Rectal smooth muscle tissue (tissue), 1 donor: ENCODE measurements at regions not wholly inside any gene's neighbourhood (a gene's known extent, or its start where the extent isn't known, plus 50 kb on each side); places are given as distances from the start of the nearest gene placed in this dataset.

Experiments used
- H3K27ac ChIP-seq: one replicate; pipeline ENCODE4 v1.7.0; 2013; ENCODE audit warnings: low read depth, low read length, inconsistent platforms
- H3K27me3 ChIP-seq: one replicate; pipeline ENCODE4 v1.7.0; 2013; ENCODE audit warnings: low read length; ENCODE audit not compliant: control insufficient read depth, insufficient read depth
- H3K36me3 ChIP-seq: one replicate; pipeline ENCODE4 v1.7.0; 2013; ENCODE audit warnings: low read length; ENCODE audit not compliant: control insufficient read depth, insufficient read depth
- H3K4me1 ChIP-seq: one replicate; pipeline ENCODE4 v1.7.0; 2013; ENCODE audit warnings: low read length; ENCODE audit not compliant: control insufficient read depth, insufficient read depth
- H3K4me3 ChIP-seq: one replicate; pipeline ENCODE4 v1.7.0; 2013; ENCODE audit warnings: low read length
- H3K9ac ChIP-seq: one replicate; pipeline ENCODE4 v1.7.0; 2013; ENCODE audit warnings: low read length

DNA sequence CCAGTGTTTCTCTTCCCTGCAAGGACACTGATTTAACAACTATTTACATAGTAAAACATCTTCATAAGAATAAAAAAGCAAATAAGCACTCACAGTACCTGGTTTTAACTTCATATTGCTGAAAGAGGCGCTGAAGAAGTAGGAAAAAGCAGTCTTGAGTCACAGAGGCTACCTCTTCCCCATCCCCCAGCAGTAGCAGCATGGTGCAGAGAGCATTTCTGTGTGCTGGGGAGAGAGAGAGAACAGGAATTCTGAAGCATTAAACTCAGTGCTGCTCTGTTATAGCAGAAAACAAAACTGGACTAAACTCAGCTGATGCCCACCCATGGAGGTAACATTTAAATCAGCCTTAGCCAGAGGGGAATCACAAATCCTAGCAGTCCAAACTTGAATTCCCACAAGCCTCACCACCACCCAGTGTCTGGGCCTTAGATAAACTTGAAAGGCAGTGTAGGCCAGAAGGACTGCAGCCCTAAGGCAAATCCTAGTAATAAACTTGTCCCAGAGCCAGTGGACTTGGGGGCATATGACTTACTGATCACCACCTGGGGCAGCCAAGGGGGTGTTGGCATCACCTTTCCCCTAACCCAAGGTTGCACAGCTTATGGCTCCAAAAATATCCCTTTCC, 321.8 kb upstream of the CWC22 start:
- Histone ChIP-seq H3K9ac (no peak overlapping the region), H3K4me3 (no peak overlapping the region), H3K36me3 (no peaks in the 10 kb centered on the region), H3K4me1 (no peaks in the 10 kb centered on the region), H3K27ac (no peak overlapping the region), H3K27me3 (no peaks in the 10 kb centered on the region)

DNA sequence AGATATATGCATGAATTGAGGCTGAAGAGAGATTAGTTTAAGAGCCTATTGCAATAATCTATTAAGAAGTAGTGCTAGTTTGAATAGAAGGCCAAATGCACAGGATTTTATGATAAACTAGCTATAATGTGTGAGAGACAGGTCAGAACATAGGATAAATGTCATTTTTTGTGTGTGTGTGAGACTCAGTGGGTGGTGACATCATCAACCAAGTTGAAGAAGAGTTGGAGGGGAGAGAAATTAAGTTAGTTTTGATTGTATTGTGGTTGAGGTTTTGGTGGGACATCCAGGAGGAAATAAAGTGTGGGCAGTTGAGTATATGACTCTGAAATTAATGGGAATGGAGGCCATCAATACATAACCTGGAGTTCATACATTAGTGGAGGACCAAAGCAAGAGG, 320.1 kb upstream of the CWC22 start:
- Histone ChIP-seq H3K4me1 (no peaks in the 10 kb centered on the region), H3K9ac (no peak overlapping the region), H3K4me3 (no peak overlapping the region), H3K27ac (no peak overlapping the region), H3K27me3 (no peaks in the 10 kb centered on the region), H3K36me3 (no peaks in the 10 kb centered on the region)

DNA sequence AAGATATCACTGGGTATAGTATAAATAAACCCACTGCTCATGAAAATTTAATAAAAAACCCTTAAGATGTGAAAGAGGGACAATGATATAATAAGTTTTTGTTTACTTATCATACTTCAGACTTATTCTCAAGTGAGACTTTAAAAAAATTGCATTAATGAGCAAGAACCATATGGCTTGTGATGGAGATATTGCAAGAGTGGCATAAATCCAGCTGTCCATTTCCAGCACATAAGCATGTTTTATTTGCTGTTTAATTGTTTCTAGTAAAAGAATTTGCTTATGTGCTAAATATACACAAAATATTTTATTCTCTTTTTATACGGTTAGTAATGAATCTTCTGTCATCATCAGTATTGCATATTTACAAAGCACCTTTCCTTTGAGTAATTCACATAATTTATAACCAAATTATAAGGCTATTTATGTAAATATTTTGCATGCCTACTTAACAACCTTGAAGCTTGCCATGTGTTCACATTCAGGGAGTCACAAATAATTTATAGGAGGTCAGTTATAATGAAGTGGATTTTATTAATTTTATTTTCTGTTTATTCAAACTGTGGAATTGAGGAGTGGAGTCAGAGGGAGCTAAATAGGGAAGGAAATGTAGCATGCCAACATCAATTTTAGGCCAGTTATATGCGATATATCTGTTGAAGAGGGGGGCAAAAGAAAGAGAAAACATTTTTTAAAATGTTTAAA, 318.5 kb upstream of the CWC22 start:
- Histone ChIP-seq H3K9ac (no peak overlapping the region), H3K27me3 (no peaks in the 10 kb centered on the region), H3K36me3 (no peaks in the 10 kb centered on the region), H3K4me1 (no peaks in the 10 kb centered on the region), H3K27ac (no peak overlapping the region), H3K4me3 (no peak overlapping the region)

DNA sequence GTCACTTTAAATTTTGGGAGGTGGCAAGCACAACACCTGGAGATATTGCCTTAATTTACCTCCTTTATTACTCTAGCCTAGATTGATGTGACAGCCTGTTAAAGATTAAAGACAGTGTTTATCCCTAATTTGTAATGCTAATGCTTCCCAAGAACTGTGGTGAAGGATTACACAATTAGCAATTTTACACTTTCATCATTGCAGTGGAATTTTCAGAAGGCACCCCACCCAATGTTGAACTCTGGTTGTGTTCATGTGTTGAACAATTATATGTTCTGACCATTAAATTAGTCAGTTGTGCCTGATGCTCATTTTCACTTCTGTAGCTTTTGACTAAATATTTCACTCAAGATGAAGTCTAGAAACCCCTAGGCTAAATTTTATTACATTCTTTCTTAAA, 317.1 kb upstream of the CWC22 start:
- Histone ChIP-seq H3K9ac (no peak overlapping the region), H3K36me3 (no peaks in the 10 kb centered on the region), H3K4me1 (no peaks in the 10 kb centered on the region), H3K27ac (no peak overlapping the region), H3K4me3 (no peak overlapping the region), H3K27me3 (no peaks in the 10 kb centered on the region)

DNA sequence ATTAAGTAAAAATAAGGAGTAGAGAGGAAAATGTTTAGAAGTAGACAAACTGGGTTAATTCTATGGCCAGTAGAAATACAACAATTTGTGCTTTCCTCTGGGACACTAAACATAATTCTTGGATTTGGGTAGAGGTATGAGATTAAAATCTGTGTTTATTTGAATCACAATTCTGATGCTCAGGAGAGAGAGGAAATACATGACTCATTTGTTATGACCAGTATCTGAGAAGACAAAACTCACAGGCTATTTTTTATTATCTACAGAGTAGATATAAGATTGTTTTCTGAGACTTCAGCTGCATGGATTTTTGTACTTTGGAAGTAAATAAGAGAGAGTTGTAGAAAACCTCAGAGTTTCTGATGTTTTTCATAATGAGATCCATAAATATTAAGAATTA, 315.7 kb upstream of the CWC22 start:
- Histone ChIP-seq H3K4me3 (no peak overlapping the region), H3K36me3 (no peaks in the 10 kb centered on the region), H3K27me3 (no peaks in the 10 kb centered on the region), H3K4me1 (no peaks in the 10 kb centered on the region), H3K9ac (no peak overlapping the region), H3K27ac (no peak overlapping the region)

DNA sequence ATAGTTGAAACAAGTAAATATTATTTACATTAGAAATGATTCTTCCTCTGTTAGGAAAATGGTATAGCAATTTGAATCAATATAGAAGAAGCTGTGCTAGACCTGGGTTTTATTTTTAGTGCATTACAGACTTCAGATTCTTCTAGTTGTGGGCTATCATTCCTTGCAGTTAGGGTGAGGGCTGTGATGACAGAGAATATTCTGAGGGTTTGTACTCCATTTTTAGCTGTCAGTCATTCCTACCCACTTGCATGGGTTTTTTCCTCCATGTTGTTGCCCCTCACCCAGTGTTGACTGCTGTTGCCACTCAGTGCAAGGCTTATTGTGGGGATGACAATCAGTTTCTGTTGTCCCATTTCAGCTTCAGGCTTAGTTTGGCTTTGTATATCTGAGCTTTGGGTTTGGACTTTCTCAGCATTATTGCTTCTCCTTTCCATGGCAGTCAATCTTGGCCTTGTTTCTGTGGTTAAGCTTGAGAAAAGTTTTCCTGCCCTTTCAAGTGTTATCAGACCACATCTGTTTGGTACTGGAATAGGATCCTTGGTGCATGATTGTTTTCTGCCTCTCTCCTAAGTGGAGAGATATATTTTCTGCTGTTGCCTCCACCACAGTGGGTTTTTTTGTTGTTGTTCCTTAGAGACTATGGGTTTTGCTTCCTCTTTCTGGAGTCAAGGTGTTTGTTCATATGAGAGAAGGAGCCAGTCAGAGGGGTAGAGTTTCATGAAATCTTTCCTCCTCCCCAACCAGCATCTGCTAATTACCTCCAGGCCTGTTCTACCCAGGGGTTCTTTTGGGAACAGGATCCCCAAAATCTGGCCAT, 312.7 kb upstream of the CWC22 start:
- no peaks in the 10 kb centered on the region for H3K4me1 ChIP-seq
- no peaks in the 10 kb centered on the region for H3K36me3 ChIP-seq
- no peak overlapping the region for H3K27ac ChIP-seq
- H3K27me3 ChIP-seq = no peaks in the 10 kb centered on the region
- H3K4me3 ChIP-seq = no peak overlapping the region
- no peak overlapping the region for H3K9ac ChIP-seq

DNA sequence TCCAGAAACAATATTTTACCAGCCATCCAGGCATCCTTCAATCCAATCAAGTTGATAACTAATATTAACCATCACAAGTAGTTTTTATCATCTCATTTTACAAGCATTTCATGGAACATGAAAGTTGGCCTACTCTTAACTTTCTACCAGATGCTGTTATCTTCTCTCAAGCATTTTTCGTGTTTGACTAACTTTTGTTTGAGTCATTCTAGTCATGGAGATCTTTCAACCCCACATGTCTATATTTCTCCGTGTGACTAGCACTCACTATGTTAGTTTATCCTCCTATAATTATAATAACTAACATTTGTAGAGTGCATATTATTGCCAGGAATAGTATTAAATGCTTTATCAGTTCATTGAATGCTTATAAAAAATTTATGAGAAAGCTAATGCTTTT, 307.0 kb upstream of the CWC22 start:
- no peak overlapping the region for H3K4me3 ChIP-seq
- H3K4me1 ChIP-seq = no peaks in the 10 kb centered on the region
- H3K27me3 ChIP-seq = no peaks in the 10 kb centered on the region
- no peak overlapping the region for H3K27ac ChIP-seq
- H3K9ac ChIP-seq = no peak overlapping the region
- H3K36me3 ChIP-seq = no peaks in the 10 kb centered on the region

DNA sequence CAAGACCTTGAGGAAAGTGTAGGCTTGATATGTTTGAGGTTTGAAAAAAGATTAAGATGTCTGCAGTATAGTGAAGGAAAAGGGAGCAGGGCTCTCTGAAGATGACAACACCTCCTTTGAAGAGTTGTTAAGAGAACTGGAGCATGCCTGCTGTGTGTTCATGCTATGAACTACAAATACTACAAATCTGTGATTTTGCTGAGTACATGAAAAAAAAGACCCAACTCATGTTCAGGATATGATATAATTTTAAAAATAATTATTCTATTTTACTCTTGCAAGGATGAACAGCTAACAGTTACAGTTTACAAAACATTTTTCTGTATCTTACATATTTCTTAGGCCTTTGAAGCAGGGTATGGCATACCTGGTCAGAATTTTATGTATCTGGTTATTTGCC, 305.4 kb upstream of the CWC22 start:
- H3K4me1 ChIP-seq = no peaks in the 10 kb centered on the region
- H3K4me3 ChIP-seq = no peak overlapping the region
- H3K27me3 ChIP-seq = no peaks in the 10 kb centered on the region
- no peak overlapping the region for H3K27ac ChIP-seq
- no peak overlapping the region for H3K9ac ChIP-seq
- H3K36me3 ChIP-seq = no peaks in the 10 kb centered on the region

DNA sequence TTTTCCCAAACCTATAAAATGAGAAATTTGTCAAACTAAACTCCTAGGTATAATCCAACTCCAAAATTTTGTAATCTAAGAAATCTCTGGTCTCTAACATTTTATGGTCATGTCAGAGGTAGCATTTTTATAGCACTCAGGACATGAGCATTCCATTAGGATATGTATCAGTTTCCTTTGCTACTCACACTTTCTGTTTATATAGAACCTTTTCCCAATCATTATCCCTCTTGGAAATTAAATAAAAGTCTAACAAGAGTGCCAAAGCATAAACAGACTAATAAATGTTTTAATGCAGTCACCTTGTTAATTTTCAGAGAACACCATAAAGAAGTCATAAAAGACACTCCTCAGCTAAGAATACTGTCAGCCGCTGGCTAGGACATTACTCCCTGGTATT, 300.0 kb upstream of the CWC22 start:
- H3K9ac ChIP-seq = no peak overlapping the region
- no peaks in the 10 kb centered on the region for H3K36me3 ChIP-seq
- no peaks in the 10 kb centered on the region for H3K27me3 ChIP-seq
- no peak overlapping the region for H3K27ac ChIP-seq
- H3K4me3 ChIP-seq = no peak overlapping the region
- no peaks in the 10 kb centered on the region for H3K4me1 ChIP-seq

DNA sequence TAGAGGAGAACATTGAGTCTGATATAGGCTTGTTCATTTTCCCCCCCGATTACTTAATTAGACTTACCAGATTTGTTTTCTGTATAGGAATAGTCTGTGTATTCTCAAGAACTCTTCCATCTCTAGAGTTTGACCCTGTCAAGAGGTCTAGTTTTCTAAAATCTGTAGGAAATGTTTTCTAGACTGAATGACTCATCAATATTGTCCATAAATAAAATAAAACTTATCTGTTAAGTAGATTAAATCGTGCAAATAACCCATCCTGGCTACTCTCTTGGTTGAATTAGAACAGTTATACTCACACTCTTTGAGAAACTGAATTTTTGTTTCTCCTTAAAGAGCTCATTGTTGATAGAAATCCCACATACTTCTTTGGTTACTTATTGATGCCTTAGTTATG, 299.2 kb upstream of the CWC22 start:
- H3K27ac ChIP-seq = no peak overlapping the region
- no peaks in the 10 kb centered on the region for H3K27me3 ChIP-seq
- no peaks in the 10 kb centered on the region for H3K4me1 ChIP-seq
- no peak overlapping the region for H3K9ac ChIP-seq
- H3K36me3 ChIP-seq = no peaks in the 10 kb centered on the region
- H3K4me3 ChIP-seq = no peak overlapping the region

DNA sequence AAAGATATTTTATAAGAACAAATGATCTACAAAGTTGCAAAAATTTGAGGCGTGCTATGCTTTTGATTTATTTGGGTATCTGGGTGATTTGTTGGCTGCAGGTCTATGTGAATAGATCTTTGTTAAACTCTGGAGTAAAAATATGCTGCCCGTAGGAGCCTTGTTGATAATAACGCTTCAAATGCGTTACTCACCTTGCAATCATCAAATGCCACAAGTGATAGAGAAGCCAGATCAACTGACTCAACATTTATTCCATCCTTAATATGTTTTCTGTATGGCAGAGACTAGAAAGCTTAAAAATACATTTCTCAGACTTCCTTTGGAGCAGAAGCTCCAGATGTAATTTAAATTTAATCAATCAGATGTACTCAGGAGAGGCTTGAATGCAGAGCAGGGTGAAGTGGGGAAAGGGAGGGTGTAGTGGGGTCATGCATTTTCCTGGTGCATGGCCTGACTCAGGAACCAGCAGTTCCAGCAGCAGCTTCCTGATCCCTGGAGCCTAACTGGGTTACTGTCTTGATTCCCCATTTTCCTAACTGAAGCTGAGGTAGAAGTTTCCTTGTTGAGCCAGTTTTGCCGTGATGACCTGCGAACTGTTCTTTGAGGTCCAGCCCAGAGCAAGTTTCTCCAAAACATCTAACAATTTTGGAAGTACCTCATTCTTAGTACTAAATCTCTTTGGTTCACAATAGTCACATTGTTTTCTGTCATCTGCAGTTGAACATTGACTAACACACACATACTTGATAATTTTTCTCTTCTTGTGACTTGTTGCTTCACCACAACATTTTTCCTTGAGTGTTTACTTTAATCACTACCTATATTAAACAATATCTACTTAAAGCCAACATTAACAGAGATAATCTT, 284.7 kb upstream of the CWC22 start:
- Histone ChIP-seq H3K27ac (no peak overlapping the region), H3K36me3 (no peaks in the 10 kb centered on the region), H3K4me1 (no peaks in the 10 kb centered on the region), H3K27me3 (no peaks in the 10 kb centered on the region), H3K4me3 (no peak overlapping the region), H3K9ac (no peak overlapping the region)

DNA sequence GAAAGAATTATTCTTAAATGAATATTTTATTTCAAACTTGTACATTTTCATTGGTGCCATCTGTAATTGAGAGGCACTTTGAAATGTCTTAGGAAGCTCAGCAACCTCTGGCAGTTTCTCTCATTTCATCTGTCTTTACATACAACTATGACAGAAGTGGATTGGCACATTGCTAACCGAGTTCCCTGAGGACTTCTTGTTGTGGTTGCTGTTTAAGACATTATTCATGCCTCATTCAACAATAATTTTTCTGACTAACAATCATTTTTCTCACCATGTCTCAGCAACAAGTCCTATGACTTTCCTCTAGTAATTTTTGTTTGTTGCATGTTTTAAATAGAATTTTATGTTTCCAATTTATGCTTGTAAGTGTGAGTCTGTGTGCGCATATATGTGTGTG, 284.0 kb upstream of the CWC22 start:
- Histone ChIP-seq H3K4me1 (no peaks in the 10 kb centered on the region), H3K9ac (no peak overlapping the region), H3K27me3 (no peaks in the 10 kb centered on the region), H3K27ac (no peak overlapping the region), H3K36me3 (no peaks in the 10 kb centered on the region), H3K4me3 (no peak overlapping the region)
